B cell (primary cell): ENCODE measurements at regions not wholly inside any gene's neighbourhood (a gene's known extent, or its start where the extent isn't known, plus 50 kb on each side); places are given as distances from the start of the nearest gene placed in this dataset.

Source experiments
- EZH2 ChIP-seq: IDR thresholded peaks from 2 replicates; pipeline ENCODE4 v1.6.1; 2012; ENCODE audit warnings: borderline replicate concordance, low read depth, mild to moderate bottlenecking, moderate library complexity, low read length; ENCODE audit not compliant: insufficient read depth, poor library complexity, severe bottlenecking
- TF ChIP-seq, protein P1 (sequence below): fragments of 200-600 bp; IDR thresholded peaks from one replicate; pipeline ENCODE4 v1.8.0; 2022; ENCODE audit warnings: antibody characterized with exemption, mild to moderate bottlenecking

DNA sequence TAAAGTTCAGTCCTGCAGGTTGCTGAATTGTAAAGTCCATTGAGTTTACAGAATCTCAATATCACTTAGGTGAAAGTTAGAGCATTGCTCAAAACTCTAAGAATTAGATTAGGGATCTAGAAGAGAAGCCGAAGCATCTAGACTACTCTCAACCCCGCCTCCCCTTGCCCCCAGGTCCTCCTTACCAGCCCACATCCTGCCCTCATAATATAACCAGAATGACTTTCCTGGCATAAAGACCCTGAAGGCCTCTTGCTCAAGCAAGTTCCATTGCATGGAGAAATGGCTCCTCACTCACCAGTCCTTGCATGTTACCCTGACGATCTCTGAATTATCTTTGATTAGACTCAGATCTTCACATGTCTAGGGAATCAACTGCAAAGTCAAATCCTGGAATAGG is 78.8 kb downstream of the SPATA31C2 start:
- TF ChIP-seq, protein P1, sequence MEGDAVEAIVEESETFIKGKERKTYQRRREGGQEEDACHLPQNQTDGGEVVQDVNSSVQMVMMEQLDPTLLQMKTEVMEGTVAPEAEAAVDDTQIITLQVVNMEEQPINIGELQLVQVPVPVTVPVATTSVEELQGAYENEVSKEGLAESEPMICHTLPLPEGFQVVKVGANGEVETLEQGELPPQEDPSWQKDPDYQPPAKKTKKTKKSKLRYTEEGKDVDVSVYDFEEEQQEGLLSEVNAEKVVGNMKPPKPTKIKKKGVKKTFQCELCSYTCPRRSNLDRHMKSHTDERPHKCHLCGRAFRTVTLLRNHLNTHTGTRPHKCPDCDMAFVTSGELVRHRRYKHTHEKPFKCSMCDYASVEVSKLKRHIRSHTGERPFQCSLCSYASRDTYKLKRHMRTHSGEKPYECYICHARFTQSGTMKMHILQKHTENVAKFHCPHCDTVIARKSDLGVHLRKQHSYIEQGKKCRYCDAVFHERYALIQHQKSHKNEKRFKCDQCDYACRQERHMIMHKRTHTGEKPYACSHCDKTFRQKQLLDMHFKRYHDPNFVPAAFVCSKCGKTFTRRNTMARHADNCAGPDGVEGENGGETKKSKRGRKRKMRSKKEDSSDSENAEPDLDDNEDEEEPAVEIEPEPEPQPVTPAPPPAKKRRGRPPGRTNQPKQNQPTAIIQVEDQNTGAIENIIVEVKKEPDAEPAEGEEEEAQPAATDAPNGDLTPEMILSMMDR: no peak
- TF ChIP-seq EZH2: no peak
